HG03139 (cell line): ENCODE measurements at regions not wholly inside any gene's neighbourhood (a gene's known extent, or its start where the extent isn't known, plus 50 kb on each side); places are given as distances from the start of the nearest gene placed in this dataset.
"Not testable (repeated sequence)": the region's sequence is repeated elsewhere in the genome, so short reads cannot be mapped to it uniquely, and the experiment has no call there.

Experiments
- ATAC-seq: cut with Tn5 transposase; IDR thresholded peaks from one replicate; pipeline ENCODE4 v1.9.1; 2021; ENCODE audit not compliant: unreplicated experiment

GRCh38 chr16:65283181-65283651, 161.4 kb upstream of the CDH11 start:
- no peak for ATAC-seq

DNA sequence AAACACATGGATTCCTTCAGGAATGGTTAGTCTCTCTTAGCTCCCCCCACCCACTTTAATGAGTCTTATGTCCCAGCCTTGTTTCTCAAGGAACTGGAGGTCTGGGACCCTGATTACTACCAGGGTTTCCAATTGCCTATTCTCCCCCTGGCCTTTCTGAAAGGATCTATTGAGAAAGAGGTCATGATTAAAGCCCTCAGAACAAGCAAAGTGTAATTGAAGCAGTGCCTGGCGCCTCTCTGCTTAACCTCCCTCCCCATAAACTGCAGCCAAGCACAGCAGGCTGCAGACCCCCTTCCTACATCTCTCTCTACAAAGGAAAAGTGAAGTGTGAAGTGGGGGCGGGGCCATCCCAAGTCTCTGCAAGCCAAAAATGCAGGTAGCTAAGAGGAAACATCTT, 159.7 kb upstream of the CDH11 start:
- ATAC-seq = no peak

DNA sequence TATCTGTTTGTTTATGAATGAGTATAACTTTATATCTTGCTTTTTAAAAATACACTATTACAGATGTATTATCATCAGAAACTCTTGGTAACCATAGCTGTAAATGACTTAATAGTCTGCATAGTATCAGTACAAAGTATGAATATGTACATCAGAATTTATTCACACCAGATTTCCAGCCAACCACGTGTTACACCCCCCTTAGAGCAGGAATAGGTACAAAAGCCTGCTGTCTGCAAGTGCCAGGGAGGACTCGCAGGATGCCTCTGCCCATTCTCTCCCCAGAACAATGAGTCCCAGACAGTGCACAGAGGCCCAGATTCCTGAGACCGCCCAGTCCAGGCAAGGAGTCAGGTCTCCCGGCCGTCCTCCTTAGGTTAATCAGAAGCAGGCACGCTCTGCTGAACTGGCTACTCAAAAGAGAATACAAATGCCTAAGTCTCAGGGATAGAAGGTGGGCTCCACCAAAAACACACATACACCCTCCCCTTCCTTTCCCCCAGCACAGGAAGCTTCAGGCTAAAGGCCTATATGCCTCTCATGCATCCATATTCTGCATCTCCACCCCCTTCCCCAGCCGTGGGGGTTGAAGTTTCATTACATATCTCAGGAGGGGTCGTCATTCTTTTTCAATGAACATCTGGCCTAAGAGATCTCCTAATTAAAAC, 159.1 kb upstream of the CDH11 start:
- ATAC-seq = no peak

- no peak for ATAC-seq
Measured at GRCh38 chr16:65279576-65279975, 157.7 kb upstream of the CDH11 start.

- no peak for ATAC-seq
Measured at GRCh38 chr16:65278874-65279273, 157.0 kb upstream of the CDH11 start.

DNA sequence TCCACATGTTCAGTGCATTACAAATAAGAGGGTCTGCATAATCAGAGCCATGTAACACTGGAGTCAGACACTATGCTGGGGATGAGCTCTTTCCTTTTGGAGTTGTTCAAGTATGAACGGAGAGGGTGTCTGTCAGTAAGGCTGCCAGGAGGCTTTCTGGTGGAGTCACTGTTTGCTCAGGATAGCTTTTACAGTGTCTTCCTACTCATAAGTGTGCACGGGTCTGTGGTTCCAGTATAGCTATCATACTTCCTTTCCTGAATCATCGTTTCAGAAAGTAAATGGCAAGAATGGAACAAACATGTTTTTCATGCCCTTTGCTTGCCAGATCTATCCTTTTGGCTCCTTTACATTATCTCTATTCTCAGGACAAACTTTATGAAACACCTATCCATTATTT, 152.7 kb upstream of the CDH11 start:
- ATAC-seq = no peak

DNA sequence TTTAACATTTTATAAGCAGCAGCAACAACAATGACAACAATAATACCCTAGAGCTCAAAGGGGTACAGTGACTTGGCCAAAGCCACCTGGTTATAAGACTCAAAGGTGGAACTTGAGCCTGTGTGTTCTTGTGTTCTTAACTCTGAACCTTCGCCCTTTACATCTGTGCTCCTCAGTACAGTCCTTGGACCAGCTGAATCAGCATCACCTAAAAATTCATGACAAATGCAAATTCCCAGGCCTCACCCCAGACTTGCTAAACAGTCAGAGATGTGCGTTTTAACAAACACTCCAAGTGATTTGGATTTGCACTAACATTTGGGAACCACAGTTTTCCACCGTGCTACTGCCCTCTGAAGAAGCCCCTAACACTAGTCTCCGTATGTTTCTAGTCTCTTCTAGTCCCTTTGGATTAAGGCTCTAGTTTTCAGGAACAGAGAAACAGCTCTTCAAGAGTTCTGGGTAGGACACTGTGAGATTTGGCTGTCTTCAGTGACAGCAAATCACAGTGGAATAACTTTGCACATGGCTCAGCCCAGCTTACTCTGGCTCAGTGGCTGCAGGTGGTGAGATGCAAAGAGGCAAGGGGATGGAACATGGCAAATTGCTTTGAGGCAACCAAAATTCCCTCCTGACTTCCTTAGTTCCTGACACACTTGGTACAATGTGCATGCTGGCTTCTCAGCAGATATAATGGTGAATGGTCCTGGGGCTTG, 151.0 kb upstream of the CDH11 start:
- ATAC-seq = no peak

- no peak for ATAC-seq
Measured at GRCh38 chr16:65271996-65272395, 150.1 kb upstream of the CDH11 start.

GRCh38 chr16:65268331-65268730, 146.5 kb upstream of the CDH11 start:
- no peak for ATAC-seq

- ATAC-seq = no peak
Measured at GRCh38 chr16:65263896-65264295, 142.0 kb upstream of the CDH11 start.

GRCh38 chr16:65260746-65261145, 138.9 kb upstream of the CDH11 start:
- no peak for ATAC-seq

DNA sequence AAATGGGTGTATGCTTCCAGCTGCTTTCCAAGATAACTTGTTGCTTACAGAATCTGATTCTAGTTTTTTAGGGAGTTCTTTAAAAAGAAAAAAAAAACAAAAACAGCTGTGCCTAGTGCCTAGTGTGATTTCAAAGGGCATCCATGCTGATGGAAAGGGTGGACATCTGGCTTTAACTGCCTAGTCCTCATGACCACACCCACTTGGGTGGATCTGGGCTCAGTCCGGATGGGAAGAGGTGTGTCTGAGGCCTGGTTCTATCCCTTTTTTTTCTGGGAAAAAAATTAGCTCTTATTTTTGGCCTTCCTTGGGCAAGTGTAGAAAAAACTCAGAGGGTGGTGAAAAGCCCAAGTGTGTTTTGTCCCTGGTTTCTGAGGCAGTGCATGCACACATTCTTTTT, 132.3 kb upstream of the CDH11 start:
- ATAC-seq = no peak

DNA sequence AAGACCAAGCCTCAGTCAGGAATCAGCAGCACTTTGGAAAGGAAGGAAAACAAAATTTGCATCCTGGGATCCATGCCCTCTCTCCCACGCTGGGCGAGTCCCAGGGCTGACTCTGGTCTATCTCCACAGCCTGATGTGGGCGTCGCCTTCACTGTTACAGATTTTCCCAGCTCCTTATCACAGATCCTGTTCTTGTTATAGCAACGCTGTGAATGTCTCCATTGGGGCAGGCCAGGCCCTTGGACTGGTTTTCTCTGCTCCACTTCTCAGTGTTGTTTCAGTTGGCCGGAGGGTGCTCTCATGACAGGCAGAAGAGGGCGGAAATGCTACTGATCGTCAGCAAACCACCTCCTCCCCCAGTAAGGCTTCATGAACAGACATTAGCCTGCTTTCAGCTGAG, 127.9 kb upstream of the CDH11 start:
- ATAC-seq = no peak

DNA sequence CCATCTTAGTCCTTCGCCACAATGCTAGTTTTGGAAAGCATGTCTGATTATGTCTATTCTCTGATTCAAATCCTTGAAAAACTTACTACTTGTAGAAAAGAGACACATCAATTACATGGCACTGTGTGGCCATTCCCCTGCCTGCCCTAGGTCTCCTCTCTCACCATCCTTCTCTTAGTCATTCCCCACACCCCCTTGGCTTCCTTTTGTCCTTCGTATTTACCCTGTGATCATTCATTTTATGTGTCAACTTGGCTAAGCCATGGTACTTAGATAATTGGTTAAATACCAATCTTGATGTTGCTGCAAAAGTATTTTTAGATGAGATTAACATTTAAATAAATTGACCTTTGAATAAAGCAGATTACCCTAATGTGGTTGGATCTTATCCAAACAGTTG, 122.9 kb upstream of the CDH11 start:
- ATAC-seq = no peak

DNA sequence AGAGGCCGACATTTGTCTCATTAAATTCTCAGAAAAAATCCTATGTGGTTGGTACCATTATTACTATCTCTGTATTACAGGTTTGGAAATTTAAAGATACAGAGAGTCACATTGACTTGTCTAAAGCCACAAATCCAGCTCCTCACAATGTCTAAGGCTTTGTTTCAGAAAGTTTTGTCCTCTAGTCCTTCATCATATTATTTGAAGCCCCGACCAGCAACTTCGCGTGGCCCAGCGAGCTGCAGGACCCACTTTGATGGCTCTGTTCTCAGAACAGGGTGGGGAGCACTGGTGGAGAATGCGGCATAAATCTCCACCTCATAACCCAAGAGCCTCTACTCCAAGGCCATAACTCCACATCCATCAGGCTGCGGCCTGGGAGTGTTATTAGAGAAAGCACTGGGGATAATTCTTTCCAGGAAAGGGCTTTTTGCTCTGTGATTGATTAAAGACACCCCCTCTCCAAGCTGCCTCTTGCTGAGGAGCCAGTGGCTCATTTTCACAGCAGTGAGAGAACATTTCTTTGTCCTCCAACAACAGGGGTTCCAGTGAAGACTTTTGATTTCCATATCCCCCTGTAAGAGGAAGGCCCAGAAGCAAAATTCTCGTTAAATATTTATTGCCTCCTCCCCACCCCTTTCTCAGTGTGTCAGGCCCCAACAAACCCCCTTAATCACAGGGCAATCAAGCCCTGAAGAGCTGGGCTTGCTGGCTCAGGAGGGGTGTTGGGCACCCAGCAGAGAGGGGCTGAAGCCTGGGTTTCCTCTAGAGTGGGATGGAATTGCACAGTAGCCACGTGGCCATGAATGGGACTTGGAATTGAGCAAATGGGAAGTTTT, 113.7 kb upstream of the CDH11 start:
- ATAC-seq = no peak

DNA sequence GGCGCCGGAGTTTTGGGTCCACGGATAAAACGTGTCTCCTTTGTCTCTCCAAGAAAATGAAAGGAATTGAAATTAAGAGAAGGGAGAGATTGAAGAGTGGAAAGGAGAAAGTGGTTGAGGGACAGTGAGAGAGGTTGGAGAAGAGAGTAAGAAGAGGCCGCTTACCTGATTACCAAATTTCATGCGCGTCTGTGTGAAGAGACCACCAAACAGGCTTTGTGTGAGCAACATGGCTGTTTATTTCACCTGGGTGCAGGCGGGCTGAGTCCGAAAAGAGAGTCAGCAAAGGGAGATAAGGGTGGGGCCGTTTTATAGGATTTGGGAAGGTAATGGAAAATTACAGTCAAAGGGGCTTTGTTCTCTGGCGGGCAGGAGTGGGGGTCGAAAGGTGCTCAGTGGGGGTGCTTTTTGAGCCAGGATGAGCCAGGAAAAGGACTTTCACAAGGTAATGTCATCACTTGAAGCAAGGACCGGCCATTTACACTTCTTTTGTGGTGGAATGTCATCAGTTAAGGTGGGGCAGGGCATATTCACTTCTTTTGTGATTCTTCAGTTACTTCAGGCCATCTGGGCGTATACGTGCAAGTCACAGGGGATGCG, 113.0 kb upstream of the CDH11 start:
- ATAC-seq = not testable (repeated sequence)

DNA sequence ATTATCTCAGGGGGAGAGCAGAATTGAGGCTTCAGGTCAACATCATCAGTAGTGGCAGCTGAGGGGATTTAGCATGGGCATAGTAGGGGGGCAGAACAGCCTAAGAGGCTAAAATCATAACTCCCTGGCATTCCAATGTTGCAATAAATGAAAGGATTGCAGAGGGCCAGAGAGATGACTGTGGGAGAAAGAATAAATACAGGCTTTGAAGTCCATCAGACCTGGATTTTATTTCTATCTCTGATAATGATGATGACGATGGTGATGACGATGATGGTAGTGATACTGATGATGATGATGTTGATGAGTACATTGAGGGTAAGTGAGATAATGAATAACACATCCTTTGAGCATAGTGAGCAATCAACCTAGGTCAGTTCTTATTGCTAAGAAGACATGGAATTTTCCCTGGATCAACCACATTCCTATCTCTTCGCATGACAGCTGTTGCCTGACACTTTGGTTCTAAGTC, 107.4 kb upstream of the CDH11 start:
- no peak for ATAC-seq

- no peak for ATAC-seq
Measured at GRCh38 chr16:65227150-65227835, 105.4 kb upstream of the CDH11 start.

DNA sequence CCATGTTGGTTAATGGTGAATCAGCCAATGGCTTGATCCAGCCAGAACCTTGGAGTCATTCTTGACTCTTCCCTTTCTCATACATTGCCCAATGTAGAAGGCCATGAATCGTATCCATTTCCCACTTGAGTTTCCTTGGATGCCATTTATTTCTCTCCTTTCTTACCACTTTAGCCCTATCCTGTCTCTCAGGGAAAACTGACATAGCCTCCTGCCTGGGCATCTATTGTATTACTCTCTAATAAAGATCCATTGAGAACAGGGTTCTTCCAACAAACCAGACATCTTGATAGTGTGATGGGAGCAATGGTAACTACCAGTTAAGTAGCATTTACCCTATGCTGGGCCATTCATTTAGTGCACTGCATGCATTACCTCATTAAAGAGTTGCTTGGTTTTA, 104.2 kb upstream of the CDH11 start:
- no peak for ATAC-seq

DNA sequence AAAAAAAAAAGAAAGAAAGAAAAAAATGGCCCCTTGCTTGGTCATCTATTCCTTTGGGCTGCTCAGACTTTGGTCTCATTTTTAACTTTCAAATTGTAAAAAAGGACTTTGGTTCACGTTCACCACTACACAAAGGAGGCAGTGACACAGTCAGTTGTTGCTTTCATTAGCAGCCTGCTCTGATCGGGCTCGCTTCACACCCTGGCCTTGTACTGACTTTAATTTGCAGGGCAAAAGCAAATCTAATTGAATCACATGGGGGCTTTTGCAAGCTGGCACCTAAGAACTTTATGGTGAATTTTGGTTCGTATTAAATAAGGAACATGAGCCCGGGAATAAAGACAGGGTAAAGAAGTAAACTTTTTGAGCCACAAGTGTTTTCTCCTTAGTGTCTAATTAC, 103.6 kb upstream of the CDH11 start:
- ATAC-seq = no peak

GRCh38 chr16:65224994-65225393, 103.1 kb upstream of the CDH11 start:
- ATAC-seq = no peak
